Prostate gland (tissue), 2 donors: ENCODE measurements at regions not wholly inside any gene's neighbourhood (a gene's known extent, or its start where the extent isn't known, plus 50 kb on each side); places are given as distances from the start of the nearest gene placed in this dataset.

Experiments
- CTCF ChIP-seq, 4 experiments: fragments of 200-600 bp in 2 of 4; fragments of 450-650 bp in 2 of 4; sonication (generic) in 2 of 4; IDR thresholded peaks; 1 replicate in 3 of 4; 2 replicates in 1 of 4; pipeline ENCODE4 v1.5.1; 2016 to 2019; ENCODE audit warnings: antibody characterized with exemption in 4 of 4, mild to moderate bottlenecking in 2 of 4, moderate library complexity in 2 of 4
- POLR2A ChIP-seq: fragments of 450-650 bp; IDR thresholded peaks from one replicate; pipeline ENCODE4 v1.6.1; 2016; ENCODE audit warnings: antibody characterized with exemption, mild to moderate bottlenecking
- POLR2AphosphoS5 ChIP-seq: sonication (generic); formaldehyde crosslinking; IDR thresholded peaks from one replicate; pipeline ENCODE4 v1.6.1; 2017; ENCODE audit warnings: antibody characterized with exemption

- TF ChIP-seq CTCF (IDR thresholded peaks at IDR 0.05) (no peak), POLR2AphosphoS5 (no peak), POLR2A (no peak)
Measured at GRCh38 chr9:1474671-1475070, 424.5 kb downstream of the DMRT2 start.
